B cell (primary cell): ENCODE measurements at regions not wholly inside any gene's neighbourhood (a gene's known extent, or its start where the extent isn't known, plus 50 kb on each side); places are given as distances from the start of the nearest gene placed in this dataset.

Experiments used
- ATAC-seq: fragments of 200-7000 bp; cut with Tn5 transposase; one replicate; pipeline ENCODE4 v1.10.0; 2021; ENCODE audit warnings: low read depth, mild to moderate bottlenecking, moderate number of reproducible peaks, moderate library complexity
- CTCF ChIA-PET: fragments of 350-600 bp; sonication (Branson Sonifier 250); formaldehyde crosslinking; loops from one replicate; lab custom pipeline; 2021; ENCODE audit warnings: antibody characterized with exemption, inconsistent platforms; lab: Charles Lee
- POLR2A ChIA-PET: fragments of 350-600 bp; sonication (Branson Sonifier 250); formaldehyde crosslinking; loops from one replicate; lab custom pipeline; 2021; ENCODE audit warnings: antibody characterized with exemption; lab: Charles Lee
- DNase-seq: peaks from one replicate; pipeline ENCODE4 v3.0.0; 2013
- H2AFZ ChIP-seq: 2 replicates; pipeline ENCODE4 v1.6.1; 2012; ENCODE audit warnings: mild to moderate bottlenecking, low read depth, low read length; ENCODE audit not compliant: insufficient read depth, poor library complexity, severe bottlenecking
- H3K27ac ChIP-seq, 2 donors: 1 replicate in 1 of 2; 2 replicates in 1 of 2; pipeline ENCODE4 v1.5.1; 2012 to 2013; ENCODE audit warnings: low read length in 2 of 2, mild to moderate bottlenecking in 2 of 2, moderate library complexity in 1 of 2
- H3K27me3 ChIP-seq, 4 experiments: fragments of 200-600 bp in 1 of 4; sonication (generic) in 1 of 4; replicated peaks in 1 of 4; 1 replicate in 2 of 4; 2 replicates in 2 of 4; pipeline versions ENCODE4 v1.6.1 to v1.7.0; 2013 to 2016; ENCODE audit warnings: low read length in 3 of 4, mild to moderate bottlenecking in 2 of 4, mixed read lengths in 1 of 4, moderate library complexity in 1 of 4; ENCODE audit not compliant: insufficient read depth in 4 of 4, control insufficient read depth in 3 of 4; ENCODE audit errors: control extremely low read depth in 1 of 4
- H3K36me3 ChIP-seq, 2 experiments: replicated peaks in 1 of 2; 1 replicate in 1 of 2; 2 replicates in 1 of 2; pipeline versions ENCODE4 v1.6.1 to v1.7.1; 2013; ENCODE audit warnings: low read length in 1 of 2; ENCODE audit not compliant: insufficient read depth in 2 of 2, control insufficient read depth in 1 of 2; ENCODE audit errors: control extremely low read depth in 1 of 2, extremely low read depth in 1 of 2
- H3K4me1 ChIP-seq, 2 donors: fragments of 200-600 bp in 1 of 2; sonication (generic) in 1 of 2; 1 replicate in 1 of 2; 2 replicates in 1 of 2; pipeline versions ENCODE4 v1.5.1 to v1.6.1; 2013 to 2017; ENCODE audit warnings: low read length in 2 of 2; ENCODE audit not compliant: control insufficient read depth in 2 of 2, insufficient read depth in 2 of 2
- H3K4me2 ChIP-seq: replicated peaks from 2 replicates; pipeline ENCODE3; 2012; ENCODE audit warnings: mild to moderate bottlenecking, low read depth, low read length; ENCODE audit not compliant: poor library complexity, severe bottlenecking
- H3K4me3 ChIP-seq, 5 experiments: fragments of 200-600 bp in 1 of 5; sonication (generic) in 1 of 5; 1 replicate in 3 of 5; 2 replicates in 2 of 5; pipeline versions ENCODE4 v1.5.1 to v1.7.0; 2011 to 2016; ENCODE audit warnings: low read length in 4 of 5, mild to moderate bottlenecking in 4 of 5, low read depth in 2 of 5, control low read depth in 1 of 5, moderate library complexity in 1 of 5; ENCODE audit not compliant: insufficient read depth in 1 of 5; ENCODE audit errors: control extremely low read depth in 1 of 5, extremely low read depth in 1 of 5
- H3K79me2 ChIP-seq: fragments of 200-600 bp; sonication (generic); one replicate; pipeline ENCODE4 v1.6.0; 2016; ENCODE audit warnings: low read length; ENCODE audit not compliant: control insufficient read depth, insufficient read depth
- H3K9ac ChIP-seq: fragments of 200-600 bp; sonication (generic); 2 replicates; pipeline ENCODE4 v1.6.1; 2017; ENCODE audit warnings: mild to moderate bottlenecking, low read length, moderate library complexity
- H3K9me3 ChIP-seq, 3 donors: one replicate each; pipeline versions ENCODE4 v1.6.1 to v1.7.1; 2013; ENCODE audit warnings: low read length in 2 of 3; ENCODE audit not compliant: control insufficient read depth in 2 of 3, insufficient read depth in 1 of 3; ENCODE audit errors: control extremely low read depth in 1 of 3
- H4K20me1 ChIP-seq: 2 replicates; pipeline ENCODE4 v1.6.0; 2012; ENCODE audit warnings: mild to moderate bottlenecking, low read length; ENCODE audit not compliant: insufficient read depth, control insufficient read depth, poor library complexity, severe bottlenecking
- H3K27ac Mint-ChIP-seq: one replicate; pipeline ENCODE4 v1.8.0; 2021; ENCODE audit warnings: mixed read lengths
- H3K27me3 Mint-ChIP-seq: one replicate; pipeline ENCODE4 v1.8.0; 2021; ENCODE audit warnings: mixed read lengths
- H3K4me1 Mint-ChIP-seq: one replicate; pipeline ENCODE4 v1.8.0; 2021; ENCODE audit warnings: mixed read lengths
- H3K4me3 Mint-ChIP-seq: one replicate; pipeline ENCODE4 v1.8.0; 2021; ENCODE audit warnings: mixed read lengths
- H3K9me3 Mint-ChIP-seq: one replicate; pipeline ENCODE4 v1.8.0; 2022; ENCODE audit warnings: mixed read lengths; ENCODE audit not compliant: insufficient read depth
- CTCF ChIP-seq: fragments of 200-600 bp; IDR thresholded peaks from one replicate; pipeline ENCODE4 v1.8.0; 2022; ENCODE audit warnings: antibody characterized with exemption, mild to moderate bottlenecking
- EZH2 ChIP-seq: IDR thresholded peaks from 2 replicates; pipeline ENCODE4 v1.6.1; 2012; ENCODE audit warnings: borderline replicate concordance, low read depth, mild to moderate bottlenecking, moderate library complexity, low read length; ENCODE audit not compliant: insufficient read depth, poor library complexity, severe bottlenecking
- WGBS: methylation state at CpG from one replicate; pipeline ENCODE4 v1.1.5; 2013; ENCODE audit warnings: missing lambda C conversion rate; ENCODE audit not compliant: insufficient coverage; 5-methylcytosine and 5-hydroxymethylcytosine counted together
- intact Hi-C: fragments of 100-400 bp; cut with micrococcal nuclease; formaldehyde crosslinking; loops from one replicate; pipeline ENCODE4 v1.10.0; 2022

- H3K27me3 Mint-ChIP-seq: peaks cover 4% of the 10 kb centered on the region
- ChIA-PET POLR2A (no interaction called here), CTCF (no interaction called here)
- Histone ChIP-seq H3K27me3 (no peaks in the 10 kb centered on the region), H2AFZ (no peak overlapping the region), H3K9me3 (peaks cover 0 to 2% (median 0%) of the 10 kb centered on the region in 3 donors), H3K36me3 (no peaks in the 10 kb centered on the region), H3K27ac (no peak overlapping the region), H3K4me3 (no peak overlapping the region), H3K4me2 (no peak overlapping the region), H4K20me1 (no peaks in the 10 kb centered on the region), H3K79me2 (no peaks in the 10 kb centered on the region), H3K4me1 (no peaks in the 10 kb centered on the region), H3K9ac (no peak overlapping the region)
- no peak for ATAC-seq
- intact Hi-C loops: no loop called here
- H3K27ac Mint-ChIP-seq: no peak overlapping the region
- WGBS: no CpG with 5 or more reads among the region's 4 CpGs
- DNase-seq: no peak
- TF ChIP-seq CTCF: no peak
- no peak for TF ChIP-seq EZH2
- H3K4me3 Mint-ChIP-seq: no peak overlapping the region
- no peaks in the 10 kb centered on the region for H3K9me3 Mint-ChIP-seq
- H3K4me1 Mint-ChIP-seq: no peaks in the 10 kb centered on the region
These were observed 511.1 kb upstream of the ADGRL4 start for GRCh38 chr1:79517470-79518224.

- H3K27me3 ChIP-seq: no peaks in the 10 kb centered on the region
- no peaks in the 10 kb centered on the region for H3K9me3 ChIP-seq
- no peaks in the 10 kb centered on the region for H3K79me2 ChIP-seq
- Mint-ChIP-seq H3K4me1 (no peaks in the 10 kb centered on the region), H3K27me3 (no peaks in the 10 kb centered on the region), H3K27ac (no peak overlapping the region), H3K4me3 (no peak overlapping the region), H3K9me3 (no peaks in the 10 kb centered on the region)
- CTCF ChIA-PET: no interaction called here
- no peak overlapping the region for H3K27ac ChIP-seq
- no peak for ATAC-seq
- WGBS: no CpG with 5 or more reads among the region's 2 CpGs
- no peaks in the 10 kb centered on the region for H3K36me3 ChIP-seq
- DNase-seq: no peak
- no peak overlapping the region for H3K4me2 ChIP-seq
- intact Hi-C loops: no loop called here
- H4K20me1 ChIP-seq: no peaks in the 10 kb centered on the region
- no peak overlapping the region for H3K4me3 ChIP-seq
- TF ChIP-seq CTCF (no peak), EZH2 (no peak)
- H3K4me1 ChIP-seq: no peaks in the 10 kb centered on the region
- POLR2A ChIA-PET: no interaction called here
- no peak overlapping the region for H2AFZ ChIP-seq
- no peak overlapping the region for H3K9ac ChIP-seq
These were observed 501.2 kb upstream of the ADGRL4 start for GRCh38 chr1:79507770-79508169.
